ENCODE measurements at regions not wholly inside any gene's neighbourhood (a gene's known extent, or its start where the extent isn't known, plus 50 kb on each side); places are given as distances from the start of the nearest gene placed in this dataset.

DNA sequence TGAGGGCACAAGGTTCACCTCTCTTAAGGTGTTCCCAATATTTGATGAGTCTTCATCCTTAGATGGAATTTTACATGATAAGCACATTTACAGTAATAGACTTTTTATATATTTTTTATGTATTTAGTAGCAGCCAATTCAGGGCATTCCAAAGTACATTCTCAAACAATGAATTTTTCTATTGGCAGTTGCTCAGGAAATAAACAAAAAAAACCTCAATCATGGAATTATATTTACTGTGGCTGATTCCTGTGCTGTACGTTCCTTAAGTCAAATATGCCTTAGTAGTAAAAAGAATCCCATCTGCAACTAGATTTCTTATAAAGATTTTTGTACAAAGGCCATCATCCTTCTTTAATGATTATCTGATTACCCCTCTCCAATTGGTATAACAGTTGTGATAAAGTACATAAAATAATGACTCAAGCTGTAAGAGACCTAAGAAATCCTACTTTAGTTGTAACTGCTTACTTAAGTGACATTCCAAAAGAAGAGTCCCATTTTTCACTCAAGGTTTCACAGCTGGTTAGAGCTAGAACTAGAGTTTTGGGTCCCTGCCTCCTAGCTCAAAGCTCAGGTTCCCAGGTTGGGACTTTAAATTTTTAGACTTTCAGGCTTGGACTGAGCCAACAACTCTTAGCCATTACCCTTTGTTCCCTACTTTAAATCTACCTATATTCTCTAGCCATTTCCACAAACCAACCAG lies 152.7 kb downstream of the FHIP1A start:
- DNase-seq: no peak
- Mint-ChIP-seq H3K9me3 (no peaks in the 10 kb centered on the region), H3K36me3 (no peaks in the 10 kb centered on the region), H3K4me1 (no peaks in the 10 kb centered on the region), H3K27ac (no peak overlapping the region), H3K27me3 (peaks cover 18 to 21% of the 10 kb centered on the region in 2 donors), H3K4me3 (no peak overlapping the region)
- ATAC-seq (replicated peaks): no peak

DNA sequence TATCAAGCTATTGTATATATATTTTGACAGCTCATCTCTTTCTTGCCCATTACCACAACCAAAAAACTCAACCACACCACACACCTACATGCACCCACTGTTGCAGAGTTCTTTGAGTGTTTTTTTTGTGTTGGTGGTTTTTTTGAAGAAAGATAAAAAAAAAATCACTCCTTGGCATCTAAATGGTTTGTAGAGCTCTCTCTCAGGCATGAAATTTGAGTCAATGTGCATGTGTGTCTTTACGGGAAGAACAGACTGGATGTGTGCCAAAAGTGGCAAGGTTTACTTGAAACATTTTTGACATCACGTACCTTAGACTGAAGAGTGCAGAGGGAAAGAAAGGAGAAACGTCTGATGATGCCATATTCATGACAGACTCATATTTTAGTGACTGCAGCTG lies 154.2 kb downstream of the FHIP1A start:
- ATAC-seq (replicated peaks) (no peak), DNase-seq (no peak)
- Mint-ChIP-seq H3K4me3 (no peak overlapping the region), H3K27ac (no peak overlapping the region), H3K36me3 (no peaks in the 10 kb centered on the region), H3K9me3 (no peaks in the 10 kb centered on the region), H3K27me3 (peaks cover 18 to 21% of the 10 kb centered on the region in 2 donors), H3K4me1 (peaks cover 0 to 6% of the 10 kb centered on the region in 2 donors)

DNA sequence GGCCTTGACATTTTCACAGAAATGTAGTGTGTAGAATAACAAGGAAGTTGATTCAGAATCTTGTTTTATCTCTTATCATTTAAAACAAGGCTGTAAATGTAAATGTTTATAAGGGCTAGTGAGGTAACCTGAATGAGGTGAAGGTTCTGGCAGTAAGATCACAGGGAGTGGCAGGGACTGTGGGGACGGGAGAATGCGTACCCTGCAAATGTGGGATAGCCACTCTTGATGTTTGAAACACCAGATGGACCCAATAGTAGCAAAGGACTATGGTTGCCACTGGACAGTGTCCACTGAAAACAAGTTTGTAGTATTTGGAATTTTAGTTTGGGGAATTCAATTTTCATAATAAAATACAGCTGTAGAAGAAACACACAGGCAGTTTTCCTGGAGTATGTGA lies 155.3 kb downstream of the FHIP1A start:
- Mint-ChIP-seq H3K36me3 (no peaks in the 10 kb centered on the region), H3K27ac (no peak overlapping the region), H3K27me3 (peaks cover 24 to 29% of the 10 kb centered on the region in 2 donors), H3K9me3 (no peaks in the 10 kb centered on the region), H3K4me3 (no peak overlapping the region), H3K4me1 (peaks cover 0 to 6% of the 10 kb centered on the region in 2 donors)
- no peak for DNase-seq
- ATAC-seq (replicated peaks): no peak

DNA sequence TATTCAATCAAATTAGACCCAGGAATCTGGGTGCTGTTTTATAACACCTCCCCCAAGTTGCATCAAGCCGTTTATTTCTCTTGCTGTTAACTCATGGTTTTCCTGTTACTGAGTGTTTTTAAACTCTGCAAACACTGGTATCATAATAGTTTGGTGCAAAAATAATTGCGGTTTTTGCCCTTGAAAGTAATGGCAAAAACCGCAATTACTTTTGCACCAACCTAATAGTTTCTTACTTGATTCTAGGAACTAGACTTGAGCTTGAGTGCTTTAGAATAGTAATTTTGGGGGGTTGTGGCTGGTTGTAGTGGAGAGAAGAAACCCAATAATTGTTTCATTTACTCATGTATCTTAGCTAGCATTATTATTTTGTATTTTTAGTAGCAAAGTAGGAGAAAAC lies 156.6 kb downstream of the FHIP1A start:
- Mint-ChIP-seq H3K9me3 (no peaks in the 10 kb centered on the region), H3K4me3 (no peak overlapping the region), H3K27me3 (peaks cover 29 to 37% of the 10 kb centered on the region in 2 donors), H3K4me1 (peaks cover 0 to 6% of the 10 kb centered on the region in 2 donors), H3K27ac (no peak overlapping the region), H3K36me3 (no peaks in the 10 kb centered on the region)
- ATAC-seq (replicated peaks): no peak
- DNase-seq: no peak

DNA sequence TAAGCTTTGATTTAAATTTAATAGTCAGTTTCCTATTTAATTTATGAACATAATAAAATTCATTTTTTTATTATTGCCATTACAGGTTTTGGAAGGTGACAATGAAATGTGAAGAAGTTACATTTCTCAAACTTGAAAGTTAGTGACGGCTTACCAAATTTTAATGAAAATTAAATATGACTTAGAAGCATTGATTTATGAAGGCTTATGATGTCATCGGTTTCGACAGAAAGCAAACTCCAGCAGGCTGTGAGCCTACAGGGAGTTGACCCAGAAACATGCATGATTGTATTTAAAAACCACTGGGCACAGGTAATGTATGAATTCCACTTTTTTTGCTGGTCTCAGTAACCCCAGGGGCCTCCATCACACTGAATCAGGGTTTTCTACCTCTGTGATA lies 157.1 kb downstream of the FHIP1A start:
- Mint-ChIP-seq H3K27ac (no peak overlapping the region), H3K27me3 (peaks cover 29 to 42% of the 10 kb centered on the region in 2 donors), H3K36me3 (no peaks in the 10 kb centered on the region), H3K9me3 (no peaks in the 10 kb centered on the region), H3K4me1 (peaks cover 0 to 6% of the 10 kb centered on the region in 2 donors), H3K4me3 (no peak overlapping the region)
- no peak for ATAC-seq (replicated peaks)
- DNase-seq: no peak

DNA sequence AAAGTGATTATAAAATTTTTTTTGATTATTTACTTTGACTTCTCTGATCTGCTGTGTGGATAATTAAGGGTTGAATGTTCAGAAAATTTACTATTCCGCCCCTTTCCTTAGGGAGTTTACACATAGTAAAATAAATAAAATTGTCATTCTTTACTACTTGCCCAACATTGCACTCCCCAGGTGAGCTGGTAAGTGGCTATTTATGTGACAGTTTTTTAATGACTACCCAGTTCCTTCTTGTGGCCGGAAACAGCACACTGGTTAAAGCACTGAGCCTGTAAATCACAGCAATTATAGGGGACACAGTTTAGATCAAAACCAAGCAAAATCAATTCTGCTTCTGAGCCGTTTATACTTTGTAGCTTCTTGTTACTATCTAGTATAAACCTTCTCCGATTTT lies 158.1 kb downstream of the FHIP1A start:
- no peaks in the 10 kb centered on the region for H3K36me3 Mint-ChIP-seq
- H3K4me3 Mint-ChIP-seq: no peak overlapping the region
- no peak overlapping the region for H3K27ac Mint-ChIP-seq
- H3K9me3 Mint-ChIP-seq: no peaks in the 10 kb centered on the region
- no peak for DNase-seq
- H3K27me3 Mint-ChIP-seq: peaks cover 29 to 42% of the 10 kb centered on the region in 2 donors
- ATAC-seq (replicated peaks): peak; percentile 86 to 90
- peaks cover 0 to 6% of the 10 kb centered on the region in 2 donors for H3K4me1 Mint-ChIP-seq

DNA sequence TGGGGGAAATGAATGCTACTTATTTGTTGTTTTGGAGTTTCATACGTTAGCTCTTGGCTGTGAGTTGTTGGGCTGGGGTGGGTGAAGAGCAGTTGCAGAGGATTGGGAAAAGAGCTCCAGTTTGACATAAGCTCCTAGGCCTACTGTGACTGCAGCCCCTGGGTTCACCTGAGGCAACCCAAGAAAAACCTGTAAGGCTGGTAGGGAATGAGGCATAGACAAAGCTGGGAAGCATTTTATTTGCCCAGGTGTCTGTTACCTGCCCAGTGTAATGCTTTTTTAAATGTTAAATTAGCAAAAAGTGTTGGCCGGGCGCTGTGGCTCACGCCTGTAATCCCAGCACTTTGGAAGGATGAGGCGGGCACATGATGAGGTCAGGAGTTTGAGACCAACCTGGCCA lies 160.0 kb downstream of the FHIP1A start:
- no peak for DNase-seq
- no peak overlapping the region for H3K4me3 Mint-ChIP-seq
- H3K36me3 Mint-ChIP-seq: no peaks in the 10 kb centered on the region
- no peak for ATAC-seq (replicated peaks)
- H3K27me3 Mint-ChIP-seq: peaks cover 25 to 40% of the 10 kb centered on the region in 2 donors
- no peaks in the 10 kb centered on the region for H3K9me3 Mint-ChIP-seq
- no peak overlapping the region for H3K27ac Mint-ChIP-seq
- H3K4me1 Mint-ChIP-seq: peaks cover 0 to 6% of the 10 kb centered on the region in 2 donors

DNA sequence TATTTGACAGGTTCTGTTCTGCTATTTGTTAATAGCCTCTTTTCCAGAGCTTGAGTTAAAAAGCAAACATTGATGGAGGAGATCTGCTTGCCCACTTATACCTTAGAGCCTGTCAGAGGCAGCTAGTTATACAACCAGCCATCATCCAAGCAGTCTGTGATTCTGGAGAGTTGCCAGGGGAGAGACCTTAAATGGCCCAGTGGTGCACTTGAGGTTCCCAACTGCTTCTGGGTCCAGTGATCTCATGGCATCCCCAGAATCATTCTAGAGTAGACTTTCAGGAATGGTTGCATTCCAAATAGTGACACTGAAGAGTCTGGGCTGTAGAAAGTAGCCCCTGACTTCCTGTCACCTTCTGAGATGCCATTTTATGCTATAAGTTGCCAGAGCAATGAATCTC lies 160.7 kb downstream of the FHIP1A start:
- ATAC-seq (replicated peaks) (no peak), DNase-seq (no peak)
- no peaks in the 10 kb centered on the region for H3K9me3 Mint-ChIP-seq
- peaks cover 18 to 33% of the 10 kb centered on the region in 2 donors for H3K27me3 Mint-ChIP-seq
- H3K36me3 Mint-ChIP-seq: no peaks in the 10 kb centered on the region
- H3K27ac Mint-ChIP-seq: no peak overlapping the region
- no peak overlapping the region for H3K4me3 Mint-ChIP-seq
- H3K4me1 Mint-ChIP-seq: peaks cover 0 to 6% of the 10 kb centered on the region in 2 donors

DNA sequence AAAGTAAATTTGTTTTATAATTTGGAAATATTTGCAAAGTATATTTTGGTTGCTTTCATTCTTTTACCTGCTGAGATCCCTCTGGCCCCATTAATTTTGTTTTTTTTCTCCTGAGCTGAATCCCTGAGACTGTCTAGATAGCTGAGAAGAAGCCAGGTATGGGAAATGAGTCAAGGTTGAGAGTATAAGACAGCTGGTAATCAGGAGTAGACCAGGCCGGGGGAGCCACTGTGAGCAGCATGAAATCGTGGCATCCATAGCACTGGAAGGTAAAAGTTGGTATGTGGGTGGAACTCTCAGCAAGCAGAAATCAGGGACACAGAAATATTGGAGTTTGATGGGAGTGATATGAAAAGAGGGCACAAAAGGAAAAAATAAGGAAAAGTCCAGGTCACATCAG lies 164.5 kb downstream of the FHIP1A start:
- H3K36me3 Mint-ChIP-seq: no peaks in the 10 kb centered on the region
- DNase-seq (no peak), ATAC-seq (replicated peaks) (no peak)
- H3K4me1 Mint-ChIP-seq: no peaks in the 10 kb centered on the region
- H3K9me3 Mint-ChIP-seq: no peaks in the 10 kb centered on the region
- H3K4me3 Mint-ChIP-seq: no peak overlapping the region
- H3K27me3 Mint-ChIP-seq: peaks cover 10 to 19% of the 10 kb centered on the region in 2 donors
- no peak overlapping the region for H3K27ac Mint-ChIP-seq

DNA sequence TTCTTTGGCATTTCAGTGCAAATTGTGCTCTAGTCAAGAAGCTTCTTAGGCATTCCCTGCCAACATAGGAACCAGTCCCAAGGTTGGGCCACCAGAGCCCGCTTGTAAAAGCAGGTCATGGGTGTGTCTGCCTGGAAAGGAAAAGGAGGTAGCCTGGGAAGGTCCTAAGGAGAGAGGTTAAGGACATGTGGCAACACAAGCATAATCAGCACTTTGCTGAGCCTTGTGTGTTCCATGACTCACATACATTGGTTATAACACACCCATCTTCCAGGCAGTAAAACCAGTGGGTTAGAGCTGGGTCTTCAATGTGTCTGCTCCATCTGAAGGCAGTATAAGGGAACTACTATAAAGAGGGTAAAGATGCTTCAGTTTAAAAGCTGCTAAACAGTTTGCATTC lies 165.0 kb downstream of the FHIP1A start:
- no peaks in the 10 kb centered on the region for H3K36me3 Mint-ChIP-seq
- DNase-seq: no peak
- ATAC-seq (replicated peaks): no peak
- no peaks in the 10 kb centered on the region for H3K9me3 Mint-ChIP-seq
- no peak overlapping the region for H3K4me3 Mint-ChIP-seq
- no peak overlapping the region for H3K27ac Mint-ChIP-seq
- H3K27me3 Mint-ChIP-seq: peaks cover 5 to 14% of the 10 kb centered on the region in 2 donors
- no peaks in the 10 kb centered on the region for H3K4me1 Mint-ChIP-seq

DNA sequence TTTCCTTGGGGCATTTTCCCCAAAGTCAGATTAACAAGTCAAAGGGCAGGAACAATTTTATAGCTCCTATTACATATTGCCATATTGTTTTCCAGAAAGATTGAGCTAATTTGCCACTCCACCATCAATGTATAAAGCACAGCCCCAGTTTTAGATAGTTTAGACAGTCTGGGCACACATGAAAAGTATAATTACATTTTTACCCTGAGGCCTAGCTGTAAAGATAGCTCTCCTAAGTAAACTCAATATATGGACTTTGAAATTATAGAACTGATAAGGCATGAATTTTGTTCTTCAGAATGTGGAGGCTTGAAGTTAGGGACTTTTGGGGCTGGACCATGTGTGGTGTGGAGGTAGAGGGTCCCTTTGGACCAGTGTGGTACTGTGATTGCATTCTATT lies 166.0 kb downstream of the FHIP1A start:
- no peaks in the 10 kb centered on the region for H3K4me1 Mint-ChIP-seq
- ATAC-seq (replicated peaks) (no peak), DNase-seq (no peak)
- H3K4me3 Mint-ChIP-seq: no peak overlapping the region
- no peak overlapping the region for H3K27ac Mint-ChIP-seq
- no peaks in the 10 kb centered on the region for H3K36me3 Mint-ChIP-seq
- H3K9me3 Mint-ChIP-seq: no peaks in the 10 kb centered on the region
- peaks cover 3 to 11% of the 10 kb centered on the region in 2 donors for H3K27me3 Mint-ChIP-seq

DNA sequence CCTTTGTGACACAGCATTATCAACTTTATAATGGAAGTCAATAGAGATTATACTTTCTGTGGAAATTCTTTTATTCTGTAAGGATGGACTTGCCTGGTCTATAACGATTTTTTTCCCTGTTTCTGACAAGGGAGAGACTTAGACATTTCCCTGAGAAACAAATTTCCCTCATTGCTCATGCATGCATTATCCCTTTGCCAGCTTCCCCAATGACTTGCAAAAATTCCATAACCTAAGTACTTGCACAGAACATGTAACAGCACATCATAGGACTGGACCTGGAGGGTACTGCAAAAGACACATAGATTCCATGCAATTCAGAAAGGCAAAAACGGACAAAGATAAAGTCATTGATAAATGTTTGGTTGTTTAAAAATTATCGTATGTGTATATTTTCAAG lies 166.7 kb downstream of the FHIP1A start:
- peaks cover 0 to 4% of the 10 kb centered on the region in 2 donors for H3K27me3 Mint-ChIP-seq
- no peaks in the 10 kb centered on the region for H3K36me3 Mint-ChIP-seq
- no peak overlapping the region for H3K27ac Mint-ChIP-seq
- H3K4me1 Mint-ChIP-seq: no peaks in the 10 kb centered on the region
- DNase-seq (no peak), ATAC-seq (replicated peaks) (no peak)
- no peak overlapping the region for H3K4me3 Mint-ChIP-seq
- H3K9me3 Mint-ChIP-seq: no peaks in the 10 kb centered on the region

DNA sequence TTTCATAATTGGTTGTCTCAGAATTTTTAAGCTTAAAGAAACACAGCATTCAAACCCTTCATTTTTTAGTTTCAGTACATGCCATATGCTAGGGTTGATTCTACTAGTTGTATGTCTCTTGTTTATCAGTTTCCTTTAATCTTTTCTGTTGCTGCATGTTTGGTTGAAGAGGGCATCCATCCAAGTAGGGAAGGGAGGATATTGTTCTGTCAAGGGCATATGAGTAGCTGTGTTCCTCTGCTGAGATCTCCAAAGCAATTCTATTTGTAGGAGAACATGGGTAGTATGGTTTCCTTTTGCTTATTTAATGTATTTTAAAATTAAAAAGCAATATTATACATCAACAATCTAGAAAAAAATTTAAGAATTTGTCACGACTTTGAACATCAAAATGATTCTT lies 167.7 kb downstream of the FHIP1A start:
- Mint-ChIP-seq H3K27ac (no peak overlapping the region), H3K27me3 (no peaks in the 10 kb centered on the region), H3K4me3 (no peak overlapping the region), H3K36me3 (no peaks in the 10 kb centered on the region), H3K9me3 (no peaks in the 10 kb centered on the region), H3K4me1 (no peaks in the 10 kb centered on the region)
- no peak for ATAC-seq (replicated peaks)
- DNase-seq: no peak

DNA sequence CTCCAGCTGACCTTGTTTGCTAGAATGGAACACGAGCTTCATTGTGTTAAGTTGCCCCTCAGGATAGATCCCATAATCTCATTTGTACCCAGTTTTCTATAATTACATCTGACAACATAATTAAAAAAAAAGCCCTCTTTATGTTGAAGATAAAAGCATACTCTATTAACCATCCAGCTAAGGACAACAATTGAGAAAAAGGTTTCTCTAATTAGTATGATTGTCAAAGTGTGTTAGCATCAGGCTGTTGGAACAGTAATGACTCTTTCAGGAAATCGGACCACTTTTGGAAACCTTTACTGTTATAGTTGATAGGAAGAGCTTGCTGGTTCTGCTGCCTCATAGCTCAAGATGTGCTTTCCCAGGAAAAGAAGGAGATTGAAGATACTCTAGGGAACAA lies 172.6 kb downstream of the FHIP1A start:
- H3K4me3 Mint-ChIP-seq: no peak overlapping the region
- no peaks in the 10 kb centered on the region for H3K36me3 Mint-ChIP-seq
- H3K27ac Mint-ChIP-seq: no peak overlapping the region
- peaks cover 4 to 6% of the 10 kb centered on the region in 2 donors for H3K27me3 Mint-ChIP-seq
- no peaks in the 10 kb centered on the region for H3K4me1 Mint-ChIP-seq
- DNase-seq: no peak
- no peak for ATAC-seq (replicated peaks)
- no peaks in the 10 kb centered on the region for H3K9me3 Mint-ChIP-seq

DNA sequence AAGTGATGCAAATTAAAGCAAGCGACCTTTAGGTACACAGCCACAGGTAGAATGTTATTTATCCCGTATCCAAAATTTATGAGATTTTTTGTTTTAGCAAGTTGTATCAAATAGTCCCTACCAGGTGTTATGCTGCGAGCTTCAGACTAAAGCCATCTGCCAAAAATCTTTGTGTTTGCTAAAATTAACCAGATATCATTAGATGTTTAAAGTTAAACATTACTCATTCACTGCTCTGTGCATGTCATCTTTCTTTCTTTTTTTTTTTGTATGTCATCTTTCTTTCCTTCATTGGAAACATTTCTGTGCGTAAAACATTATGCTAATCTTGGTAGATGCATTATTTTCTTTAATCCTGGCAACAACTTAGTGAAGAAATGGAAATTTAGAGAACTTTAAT lies 173.1 kb downstream of the FHIP1A start:
- Mint-ChIP-seq H3K27ac (no peak overlapping the region), H3K27me3 (peaks cover 4 to 6% of the 10 kb centered on the region in 2 donors), H3K4me3 (no peak overlapping the region), H3K4me1 (no peaks in the 10 kb centered on the region), H3K36me3 (no peaks in the 10 kb centered on the region), H3K9me3 (no peaks in the 10 kb centered on the region)
- DNase-seq (no peak), ATAC-seq (replicated peaks) (no peak)

Measured in stimulated activated naive B cell treated with anti-CD40 and anti-IgM and Interleukin-4, amounts not matched to agents 10 μg/mL and 1 μg/mL and 100 μg/mL, for 72 hours (primary cell).